H9 (cell line): ENCODE measurements at regions not wholly inside any gene's neighbourhood (a gene's known extent, or its start where the extent isn't known, plus 50 kb on each side); places are given as distances from the start of the nearest gene placed in this dataset.

Experiments used
- DNase-seq: peaks from one replicate; pipeline ENCODE4 v3.0.0-alpha.2; 2017
- H2AFZ ChIP-seq: one replicate; pipeline ENCODE4 v1.6.1; 2013; ENCODE audit warnings: mild to moderate bottlenecking, low read length, control low read depth, moderate library complexity
- H2AK5ac ChIP-seq: 2 replicates; pipeline ENCODE4 v1.6.1; 2013; ENCODE audit warnings: low read length, control low read depth, mixed read lengths; ENCODE audit not compliant: insufficient read length
- H2BK120ac ChIP-seq: one replicate; pipeline ENCODE4 v1.6.1; 2013; ENCODE audit warnings: low read depth, mild to moderate bottlenecking, low read length, control low read depth, inconsistent platforms; ENCODE audit not compliant: poor library complexity, severe bottlenecking
- H2BK12ac ChIP-seq: 2 replicates; pipeline ENCODE4 v1.6.1; 2013; ENCODE audit warnings: low read length, control low read depth, mixed read lengths, low read depth; ENCODE audit not compliant: insufficient read length
- H2BK15ac ChIP-seq: 2 replicates; pipeline ENCODE4 v1.6.1; 2013; ENCODE audit warnings: low read depth, low read length, control low read depth
- H2BK20ac ChIP-seq: one replicate; pipeline ENCODE4 v1.6.1; 2013; ENCODE audit warnings: low read depth, mild to moderate bottlenecking, low read length, control low read depth, inconsistent platforms; ENCODE audit not compliant: poor library complexity, severe bottlenecking
- H2BK5ac ChIP-seq: 2 replicates; pipeline ENCODE4 v1.6.1; 2013; ENCODE audit warnings: low read length, control low read depth, mixed read lengths; ENCODE audit not compliant: insufficient read length
- H3K14ac ChIP-seq: 2 replicates; pipeline ENCODE4 v1.6.1; 2013; ENCODE audit warnings: low read length, control low read depth; ENCODE audit not compliant: insufficient read depth
- H3K18ac ChIP-seq: 2 replicates; pipeline ENCODE4 v1.6.1; 2013; ENCODE audit warnings: low read depth, mild to moderate bottlenecking, mixed read lengths, low read length, control low read depth; ENCODE audit not compliant: insufficient read length
- H3K23ac ChIP-seq: 2 replicates; pipeline ENCODE4 v1.6.1; 2013; ENCODE audit warnings: low read length, control low read depth, mixed read lengths, low read depth; ENCODE audit not compliant: insufficient read length
- H3K23me2 ChIP-seq: 2 replicates; pipeline ENCODE4 v1.6.1; 2013; ENCODE audit warnings: low read depth, mild to moderate bottlenecking, mixed read lengths, low read length, control low read depth; ENCODE audit not compliant: insufficient read length, poor library complexity, severe bottlenecking
- H3K27ac ChIP-seq: 2 replicates; pipeline ENCODE4 v1.5.1; 2013; ENCODE audit warnings: low read length, control low read depth, mixed read lengths, low read depth; ENCODE audit not compliant: insufficient read length
- H3K27me3 ChIP-seq: 2 replicates; pipeline ENCODE4 v1.6.1; 2013; ENCODE audit warnings: low read length, control low read depth, inconsistent platforms; ENCODE audit not compliant: insufficient read depth
- H3K4ac ChIP-seq: 2 replicates; pipeline ENCODE4 v1.6.1; 2013; ENCODE audit warnings: low read depth, mild to moderate bottlenecking, control low read depth, inconsistent platforms, low read length, moderate library complexity
- H3K4me1 ChIP-seq: 2 replicates; pipeline ENCODE4 v1.6.1; 2013; ENCODE audit warnings: low read length, control low read depth, inconsistent platforms; ENCODE audit not compliant: insufficient read depth
- H3K4me2 ChIP-seq: 2 replicates; pipeline ENCODE4 v1.6.1; 2013; ENCODE audit warnings: low read length, control low read depth, mixed read lengths; ENCODE audit not compliant: insufficient read length, insufficient read depth
- H3K56ac ChIP-seq: 2 replicates; pipeline ENCODE4 v1.6.1; 2013; ENCODE audit warnings: low read depth, mild to moderate bottlenecking, mixed read lengths, low read length, control low read depth; ENCODE audit not compliant: insufficient read length
- H3K79me1 ChIP-seq: 2 replicates; pipeline ENCODE4 v1.6.1; 2013; ENCODE audit warnings: low read depth, mild to moderate bottlenecking, moderate library complexity, low read length, control low read depth, inconsistent platforms; ENCODE audit not compliant: insufficient read depth, poor library complexity, severe bottlenecking
- H3K79me2 ChIP-seq: 2 replicates; pipeline ENCODE4 v1.6.1; 2013; ENCODE audit warnings: low read length, control low read depth, inconsistent platforms; ENCODE audit not compliant: insufficient read depth
- H3K9ac ChIP-seq: 2 replicates; pipeline ENCODE4 v1.6.1; 2013; ENCODE audit warnings: low read length, control low read depth, mixed read lengths; ENCODE audit not compliant: insufficient read length; ENCODE audit errors: extremely low read depth
- H3K9me3 ChIP-seq: one replicate; pipeline ENCODE4 v1.6.1; 2013; ENCODE audit warnings: low read depth, low read length, inconsistent platforms; ENCODE audit not compliant: control insufficient read depth
- H3T11ph ChIP-seq: one replicate; pipeline ENCODE4 v1.6.1; 2013; ENCODE audit warnings: mild to moderate bottlenecking, low read length, control low read depth, inconsistent platforms
- H4K20me1 ChIP-seq: one replicate; pipeline ENCODE4 v1.6.1; 2013; ENCODE audit not compliant: control insufficient read depth, insufficient read length, insufficient read depth
- H4K5ac ChIP-seq: 2 replicates; pipeline ENCODE4 v1.6.1; 2013; ENCODE audit warnings: low read depth, mild to moderate bottlenecking, mixed read lengths, low read length, control low read depth; ENCODE audit not compliant: insufficient read length
- H4K8ac ChIP-seq: replicated peaks from 2 replicates; pipeline ENCODE4 v1.6.1; 2013; ENCODE audit warnings: low read length, control low read depth, mixed read lengths, low read depth; ENCODE audit not compliant: insufficient read length
- H4K91ac ChIP-seq: 2 replicates; pipeline ENCODE4 v1.6.1; 2013; ENCODE audit warnings: low read depth, mild to moderate bottlenecking, moderate library complexity, mixed read lengths, low read length, control low read depth; ENCODE audit not compliant: insufficient read length
- H3K27ac Mint-ChIP-seq, 3 experiments: 2 replicates in 2 of 3; 3 replicates in 1 of 3; pipeline ENCODE4 v1.8.0; 2020 to 2021; ENCODE audit warnings: mixed read lengths in 3 of 3, mild to moderate bottlenecking in 1 of 3, moderate library complexity in 1 of 3
- H3K27me3 Mint-ChIP-seq: 2 replicates; pipeline ENCODE4 v1.8.0; 2021; ENCODE audit warnings: low read depth, mild to moderate bottlenecking, moderate library complexity, mixed read lengths
- H3K36me3 Mint-ChIP-seq, 3 experiments: 2 replicates in 2 of 3; 3 replicates in 1 of 3; pipeline ENCODE4 v1.8.0; 2020 to 2021; ENCODE audit warnings: low read depth in 3 of 3, mixed read lengths in 3 of 3; ENCODE audit not compliant: insufficient read depth in 1 of 3
- H3K4me1 Mint-ChIP-seq, 2 experiments: 2 replicates each; pipeline ENCODE4 v1.8.0; 2020; ENCODE audit warnings: mixed read lengths in 2 of 2
- H3K4me3 Mint-ChIP-seq, 2 experiments: 2 replicates in 1 of 2; 3 replicates in 1 of 2; pipeline ENCODE4 v1.8.0; 2020 to 2021; ENCODE audit warnings: mild to moderate bottlenecking in 2 of 2, mixed read lengths in 2 of 2, moderate library complexity in 1 of 2
- H3K9me3 Mint-ChIP-seq, 2 experiments: 2 replicates in 1 of 2; 3 replicates in 1 of 2; pipeline ENCODE4 v1.8.0; 2020; ENCODE audit warnings: mild to moderate bottlenecking in 2 of 2, mixed read lengths in 2 of 2, moderate library complexity in 1 of 2
- CTCF ChIP-seq: fragments of 200-600 bp; sonication (generic); conservative IDR thresholded peaks from 3 replicates; pipeline ENCODE4 v1.8.0; 2021; ENCODE audit warnings: antibody characterized with exemption, mild to moderate bottlenecking
- WGBS: extraction: QIAGEN DNeasy Blood & Tissue Kit; methylation state at CpG from one replicate; pipeline ENCODE4 v1.1.7; 2013; ENCODE audit warnings: missing lambda C conversion rate, low lambda C conversion rate, mixed read lengths; ENCODE audit not compliant: insufficient read length; ENCODE audit errors: extremely low coverage; 5-methylcytosine and 5-hydroxymethylcytosine counted together

- Histone ChIP-seq H3K14ac (no peak overlapping the region), H3K4me1 (no peaks in the 10 kb centered on the region), H4K8ac (no peak overlapping the region), H3K9me3 (no peaks in the 10 kb centered on the region), H2BK120ac (no peak overlapping the region), H3K23me2 (no peaks in the 10 kb centered on the region), H3K79me1 (no peaks in the 10 kb centered on the region), H3K4ac (no peak overlapping the region), H4K20me1 (no peaks in the 10 kb centered on the region), H3K79me2 (no peaks in the 10 kb centered on the region), H3T11ph (no peak overlapping the region), H3K9ac (no peak overlapping the region), H2BK5ac (no peak overlapping the region), H3K27me3 (no peaks in the 10 kb centered on the region), H3K27ac (no peak overlapping the region), H4K91ac (no peak overlapping the region), H3K4me2 (no peak overlapping the region), H2AFZ (no peak overlapping the region), H3K23ac (no peak overlapping the region), H2BK12ac (no peak overlapping the region), H2BK20ac (no peak overlapping the region), H2BK15ac (no peak overlapping the region), H4K5ac (no peak overlapping the region), H2AK5ac (no peak overlapping the region), H3K56ac (no peak overlapping the region), H3K18ac (no peak overlapping the region)
- no peak for TF ChIP-seq CTCF
- no peaks in the 10 kb centered on the region for H3K9me3 Mint-ChIP-seq
- no peak overlapping the region for H3K27ac Mint-ChIP-seq
- H3K4me1 Mint-ChIP-seq: no peaks in the 10 kb centered on the region
- no peak overlapping the region for H3K4me3 Mint-ChIP-seq
- no CpG with 5 or more reads among the region's 3 CpGs for WGBS
- no peaks in the 10 kb centered on the region for H3K27me3 Mint-ChIP-seq
- DNase-seq: no peak
- H3K36me3 Mint-ChIP-seq: no peaks in the 10 kb centered on the region
Observed at GRCh38 chr5:125750147-125750860, 672.9 kb upstream of the GRAMD2B start.
